Trophoblast cell (in vitro differentiated cells and primary cell): ENCODE measurements at regions not wholly inside any gene's neighbourhood (a gene's known extent, or its start where the extent isn't known, plus 50 kb on each side); places are given as distances from the start of the nearest gene placed in this dataset.

Experiments
- DNase-seq, 2 donors: peaks; one replicate each; pipeline ENCODE4 v3.0.0-alpha.2; 2016
- H2AFZ ChIP-seq: 2 replicates; pipeline ENCODE4 v1.6.1; 2013; ENCODE audit warnings: low read length, moderate library complexity, mild to moderate bottlenecking; ENCODE audit not compliant: insufficient read depth, poor library complexity
- H2AK5ac ChIP-seq: 2 replicates; pipeline ENCODE4 v1.6.1; 2013; ENCODE audit warnings: mild to moderate bottlenecking, low read length
- H2BK120ac ChIP-seq: 2 replicates; pipeline ENCODE4 v1.6.1; 2013; ENCODE audit warnings: low read length, mild to moderate bottlenecking, moderate library complexity; ENCODE audit not compliant: insufficient read depth, poor library complexity
- H2BK12ac ChIP-seq: 2 replicates; pipeline ENCODE4 v1.6.1; 2013; ENCODE audit warnings: mild to moderate bottlenecking, low read length, moderate library complexity
- H2BK5ac ChIP-seq: 2 replicates; pipeline ENCODE4 v1.6.1; 2013; ENCODE audit warnings: low read length, low read depth, moderate library complexity, mild to moderate bottlenecking; ENCODE audit not compliant: poor library complexity
- H3K14ac ChIP-seq: 2 replicates; pipeline ENCODE4 v1.6.1; 2013; ENCODE audit warnings: mild to moderate bottlenecking, low read length
- H3K18ac ChIP-seq: 2 replicates; pipeline ENCODE4 v1.6.1; 2013; ENCODE audit warnings: mild to moderate bottlenecking, low read length
- H3K23ac ChIP-seq: 2 replicates; pipeline ENCODE4 v1.6.1; 2013; ENCODE audit warnings: low read length
- H3K27ac ChIP-seq: 2 replicates; pipeline ENCODE4 v1.5.1; 2013; ENCODE audit warnings: low read depth, mild to moderate bottlenecking, inconsistent platforms, low read length, moderate library complexity
- H3K27me3 ChIP-seq: 2 replicates; pipeline ENCODE4 v1.6.1; 2013; ENCODE audit warnings: inconsistent platforms, mild to moderate bottlenecking, low read length, moderate library complexity; ENCODE audit not compliant: insufficient read depth
- H3K36me3 ChIP-seq, 2 experiments: 1 replicate in 1 of 2; 2 replicates in 1 of 2; pipeline ENCODE4 v1.6.1; 2013; ENCODE audit warnings: low read length in 2 of 2, mild to moderate bottlenecking in 2 of 2, moderate library complexity in 1 of 2; ENCODE audit not compliant: insufficient read depth in 2 of 2, control insufficient read depth in 1 of 2
- H3K4ac ChIP-seq: 2 replicates; pipeline ENCODE4 v1.6.1; 2013; ENCODE audit warnings: low read depth, mild to moderate bottlenecking, low read length, moderate library complexity
- H3K4me1 ChIP-seq, 2 experiments: 1 replicate in 1 of 2; 2 replicates in 1 of 2; pipeline ENCODE4 v1.6.1; 2013; ENCODE audit warnings: low read length in 2 of 2, mild to moderate bottlenecking in 2 of 2, moderate library complexity in 1 of 2; ENCODE audit not compliant: insufficient read depth in 2 of 2, control insufficient read depth in 1 of 2
- H3K4me2 ChIP-seq: 2 replicates; pipeline ENCODE4 v1.6.1; 2013; ENCODE audit warnings: inconsistent platforms, mild to moderate bottlenecking, low read length, moderate library complexity
- H3K4me3 ChIP-seq: 2 replicates; pipeline ENCODE4 v1.5.1; 2013; ENCODE audit warnings: mild to moderate bottlenecking, low read depth, low read length, inconsistent platforms
- H3K79me1 ChIP-seq: one replicate; pipeline ENCODE4 v1.6.1; 2013; ENCODE audit warnings: low read length
- H3K79me2 ChIP-seq: 2 replicates; pipeline ENCODE4 v1.6.1; 2013; ENCODE audit warnings: low read length, mild to moderate bottlenecking; ENCODE audit not compliant: control insufficient read depth, insufficient read depth, poor library complexity
- H3K9ac ChIP-seq: 2 replicates; pipeline ENCODE4 v1.6.1; 2013; ENCODE audit warnings: mild to moderate bottlenecking, low read length
- H3K9me3 ChIP-seq: 2 replicates; pipeline ENCODE4 v1.6.1; 2013; ENCODE audit warnings: low read depth, mild to moderate bottlenecking, control low read depth, inconsistent platforms, low read length; ENCODE audit not compliant: insufficient read depth
- H4K12ac ChIP-seq: 2 replicates; pipeline ENCODE4 v1.6.1; 2013; ENCODE audit warnings: low read depth, mild to moderate bottlenecking, low read length, moderate library complexity
- H4K8ac ChIP-seq: 2 replicates; pipeline ENCODE4 v1.6.1; 2013; ENCODE audit warnings: low read depth, mild to moderate bottlenecking, low read length, moderate library complexity
- H4K91ac ChIP-seq: one replicate; pipeline ENCODE4 v1.6.1; 2013; ENCODE audit warnings: low read depth, mild to moderate bottlenecking, low read length, moderate library complexity
- WGBS: extraction: QIAGEN DNeasy Blood & Tissue Kit; methylation state at CpG from one replicate; pipeline ENCODE4 v1.1.7; 2013; ENCODE audit warnings: missing lambda C conversion rate; ENCODE audit not compliant: insufficient read length, insufficient coverage; ENCODE audit errors: extremely low coverage; 5-methylcytosine and 5-hydroxymethylcytosine counted together

GRCh38 chr9:8234316-8234715 is 434.7 kb upstream of the DMAC1 start:
- Histone ChIP-seq H4K8ac (no peak overlapping the region), H2AFZ (no peak overlapping the region), H4K91ac (no peak overlapping the region), H3K27ac (no peak overlapping the region), H3K36me3 (no peaks in the 10 kb centered on the region), H2AK5ac (no peak overlapping the region), H3K79me2 (no peaks in the 10 kb centered on the region), H3K79me1 (no peaks in the 10 kb centered on the region), H2BK120ac (no peak overlapping the region), H3K27me3 (no peaks in the 10 kb centered on the region), H3K9ac (no peak overlapping the region), H3K4me1 (no peaks in the 10 kb centered on the region), H3K23ac (no peak overlapping the region), H3K4me3 (no peak overlapping the region), H3K4ac (no peak overlapping the region), H4K12ac (no peak overlapping the region), H2BK12ac (no peak overlapping the region), H3K14ac (no peak overlapping the region), H3K18ac (no peak overlapping the region), H2BK5ac (no peak overlapping the region), H3K9me3 (no peaks in the 10 kb centered on the region), H3K4me2 (no peak overlapping the region)
- no peak for DNase-seq
- WGBS, result no CpG with 5 or more reads among the region's 3 CpGs

GRCh38 chr9:8232726-8233125 is 433.1 kb upstream of the DMAC1 start:
- Histone ChIP-seq H3K18ac (no peak overlapping the region), H3K36me3 (no peaks in the 10 kb centered on the region), H4K91ac (no peak overlapping the region), H3K9me3 (no peaks in the 10 kb centered on the region), H2AFZ (no peak overlapping the region), H3K4me1 (no peaks in the 10 kb centered on the region), H4K8ac (no peak overlapping the region), H3K9ac (no peak overlapping the region), H2BK12ac (no peak overlapping the region), H3K27me3 (no peaks in the 10 kb centered on the region), H2BK5ac (no peak overlapping the region), H3K23ac (no peak overlapping the region), H3K79me2 (no peaks in the 10 kb centered on the region), H3K4ac (no peak overlapping the region), H4K12ac (no peak overlapping the region), H3K4me2 (no peak overlapping the region), H3K79me1 (no peaks in the 10 kb centered on the region), H3K4me3 (no peak overlapping the region), H2AK5ac (no peak overlapping the region), H3K14ac (no peak overlapping the region), H2BK120ac (no peak overlapping the region), H3K27ac (no peak overlapping the region)
- no peak for DNase-seq
- no CpG with 5 or more reads among the region's 2 CpGs for WGBS

GRCh38 chr9:8229226-8229625 is 429.6 kb upstream of the DMAC1 start:
- no peaks in the 10 kb centered on the region for H3K79me2 ChIP-seq
- no peaks in the 10 kb centered on the region for H3K4me1 ChIP-seq
- no peak overlapping the region for H2AK5ac ChIP-seq
- DNase-seq, result no peak
- no peak overlapping the region for H3K4ac ChIP-seq
- no peaks in the 10 kb centered on the region for H3K9me3 ChIP-seq
- H3K4me2 ChIP-seq, result no peak overlapping the region
- no peak overlapping the region for H3K27ac ChIP-seq
- no CpG with 5 or more reads among the region's 4 CpGs for WGBS
- no peak overlapping the region for H4K91ac ChIP-seq
- H3K36me3 ChIP-seq, result no peaks in the 10 kb centered on the region
- H3K18ac ChIP-seq, result no peak overlapping the region
- no peak overlapping the region for H2BK12ac ChIP-seq
- H2BK5ac ChIP-seq, result no peak overlapping the region
- no peak overlapping the region for H3K9ac ChIP-seq
- H3K23ac ChIP-seq, result no peak overlapping the region
- no peaks in the 10 kb centered on the region for H3K79me1 ChIP-seq
- H4K12ac ChIP-seq, result no peak overlapping the region
- H3K14ac ChIP-seq, result no peak overlapping the region
- H2AFZ ChIP-seq, result no peak overlapping the region
- H2BK120ac ChIP-seq, result no peak overlapping the region
- H4K8ac ChIP-seq, result no peak overlapping the region
- H3K27me3 ChIP-seq, result no peaks in the 10 kb centered on the region
- no peak overlapping the region for H3K4me3 ChIP-seq

GRCh38 chr9:8224381-8224801 is 424.8 kb upstream of the DMAC1 start:
- no peak for DNase-seq
- no peak overlapping the region for H3K4me3 ChIP-seq
- H3K4me1 ChIP-seq, result no peaks in the 10 kb centered on the region
- H3K79me2 ChIP-seq, result no peaks in the 10 kb centered on the region
- H3K27me3 ChIP-seq, result no peaks in the 10 kb centered on the region
- H2AK5ac ChIP-seq, result no peak overlapping the region
- no peak overlapping the region for H3K23ac ChIP-seq
- no peak overlapping the region for H2BK5ac ChIP-seq
- H3K4ac ChIP-seq, result no peak overlapping the region
- no peak overlapping the region for H3K18ac ChIP-seq
- H2AFZ ChIP-seq, result no peak overlapping the region
- H3K36me3 ChIP-seq, result no peaks in the 10 kb centered on the region
- no peak overlapping the region for H2BK12ac ChIP-seq
- no CpG with 5 or more reads among the region's 4 CpGs for WGBS
- H3K14ac ChIP-seq, result no peak overlapping the region
- H3K4me2 ChIP-seq, result no peak overlapping the region
- no peaks in the 10 kb centered on the region for H3K9me3 ChIP-seq
- no peak overlapping the region for H3K9ac ChIP-seq
- no peak overlapping the region for H4K12ac ChIP-seq
- H4K8ac ChIP-seq, result no peak overlapping the region
- no peak overlapping the region for H2BK120ac ChIP-seq
- no peak overlapping the region for H3K27ac ChIP-seq
- H4K91ac ChIP-seq, result no peak overlapping the region
- H3K79me1 ChIP-seq, result no peaks in the 10 kb centered on the region
